MM.1S (cell line): ENCODE measurements at regions not wholly inside any gene's neighbourhood (a gene's known extent, or its start where the extent isn't known, plus 50 kb on each side); places are given as distances from the start of the nearest gene placed in this dataset.

ENCODE experiments used
- DNase-seq: peaks from one replicate; pipeline ENCODE4 v3.0.0-alpha.2; 2015
- H2AFZ ChIP-seq: fragments of 300-600 bp; sonication (generic); 2 replicates; pipeline ENCODE4 v1.6.0; 2016; ENCODE audit warnings: antibody characterized with exemption, low read length
- H3F3A ChIP-seq: fragments of 300-600 bp; sonication (generic); 2 replicates; pipeline ENCODE4 v1.6.1; 2016; ENCODE audit warnings: mild to moderate bottlenecking, antibody characterized with exemption, low read length, moderate library complexity, mixed read lengths; ENCODE audit not compliant: insufficient read depth
- H3K27ac ChIP-seq: fragments of 300-600 bp; sonication (generic); 2 replicates; pipeline ENCODE4 v1.5.1; 2016; ENCODE audit warnings: mild to moderate bottlenecking, low read length
- H3K27me3 ChIP-seq: fragments of 300-600 bp; sonication (generic); replicated peaks from 2 replicates; pipeline ENCODE4 v1.6.0; 2016; ENCODE audit warnings: low read length; ENCODE audit not compliant: insufficient read depth
- H3K36me3 ChIP-seq: fragments of 300-600 bp; sonication (generic); replicated peaks from 2 replicates; pipeline ENCODE4 v1.6.1; 2016; ENCODE audit warnings: mild to moderate bottlenecking, low read length, mixed read lengths; ENCODE audit not compliant: insufficient read depth
- H3K4me1 ChIP-seq: fragments of 300-600 bp; sonication (generic); 2 replicates; pipeline ENCODE4 v1.6.1; 2016; ENCODE audit warnings: low read length, mixed read lengths
- H3K4me2 ChIP-seq: fragments of 300-600 bp; sonication (generic); 2 replicates; pipeline ENCODE4 v1.6.0; 2016; ENCODE audit warnings: low read depth, low read length
- H3K4me3 ChIP-seq: fragments of 300-600 bp; sonication (generic); 2 replicates; pipeline ENCODE4 v1.5.1; 2016; ENCODE audit warnings: low read length, mixed read lengths
- H3K79me2 ChIP-seq: fragments of 300-600 bp; sonication (generic); 2 replicates; pipeline ENCODE4 v1.6.1; 2016; ENCODE audit warnings: mixed run types, low read length, mixed read lengths
- H3K9ac ChIP-seq: fragments of 300-600 bp; sonication (generic); 2 replicates; pipeline ENCODE4 v1.6.1; 2016; ENCODE audit warnings: low read length, mixed read lengths
- H3K9me2 ChIP-seq: fragments of 300-600 bp; sonication (generic); replicated peaks from 2 replicates; pipeline ENCODE4 v1.6.1; 2016; ENCODE audit warnings: mild to moderate bottlenecking, low read length, mixed read lengths; ENCODE audit not compliant: insufficient read depth
- H3K9me3 ChIP-seq: fragments of 300-600 bp; sonication (generic); replicated peaks from 2 replicates; pipeline ENCODE4 v1.6.1; 2016; ENCODE audit warnings: mild to moderate bottlenecking, low read length, mixed read lengths; ENCODE audit not compliant: insufficient read depth
- H4K20me1 ChIP-seq: fragments of 300-600 bp; sonication (generic); 2 replicates; pipeline ENCODE4 v1.6.1; 2016; ENCODE audit warnings: mild to moderate bottlenecking, low read length, moderate library complexity, mixed read lengths; ENCODE audit not compliant: insufficient read depth
- CTCF ChIP-seq: fragments of 300-600 bp; sonication (generic); IDR thresholded peaks from 2 replicates; pipeline ENCODE4 v1.5.1; 2016; ENCODE audit warnings: antibody characterized with exemption, low read length, mixed read lengths
- EZH2 ChIP-seq: fragments of 300-600 bp; sonication (generic); optimal IDR thresholded peaks from 2 replicates; pipeline ENCODE3; 2017; ENCODE audit warnings: low read depth, mild to moderate bottlenecking, antibody characterized with exemption, low read length, mixed read lengths
- EZH2phosphoT487 ChIP-seq: fragments of 300-600 bp; sonication (generic); IDR thresholded peaks from 2 replicates; pipeline ENCODE4 v1.6.1; 2018; ENCODE audit warnings: antibody characterized with exemption, low read length

DNA sequence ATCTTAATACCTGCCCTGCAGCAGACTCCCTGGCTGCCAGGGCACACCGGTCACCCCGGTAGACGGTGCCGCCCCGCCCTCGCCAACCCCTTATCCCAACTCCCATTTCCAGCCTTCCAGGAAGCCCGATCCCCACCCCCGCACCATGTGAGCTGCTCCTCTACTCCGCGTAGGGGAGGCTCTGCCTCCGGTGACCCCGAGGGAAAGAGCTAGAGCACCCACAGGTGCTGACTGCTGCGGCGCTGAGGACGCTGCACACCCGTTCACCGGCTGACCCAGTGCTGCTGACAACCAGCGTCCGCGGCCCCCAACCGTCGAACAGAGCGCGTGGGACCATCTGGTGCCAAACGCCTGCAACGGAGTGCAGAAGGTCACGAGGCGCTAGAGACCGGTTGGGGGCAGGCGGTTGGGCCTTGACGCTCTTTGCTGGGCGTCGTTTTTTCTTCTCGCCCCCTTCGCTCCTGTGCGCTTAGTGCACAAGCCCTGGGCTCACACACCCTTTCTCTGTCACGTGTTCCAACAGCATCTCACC lies 59.6 kb upstream of the ZNF599 start:
- Histone ChIP-seq H3F3A (no peaks in the 10 kb centered on the region), H3K4me2 (no peak overlapping the region), H3K9me2 (no peaks in the 10 kb centered on the region), H3K79me2 (no peaks in the 10 kb centered on the region), H3K36me3 (no peaks in the 10 kb centered on the region), H4K20me1 (no peaks in the 10 kb centered on the region), H3K9ac (no peak overlapping the region), H2AFZ (no peak overlapping the region), H3K4me3 (no peak overlapping the region), H3K9me3 (no peaks in the 10 kb centered on the region), H3K27me3 (peaks cover 18% of the 10 kb centered on the region; the same call in 1 of the 2 replicates), H3K4me1 (no peaks in the 10 kb centered on the region), H3K27ac (no peak overlapping the region)
- TF ChIP-seq CTCF (no peak), EZH2 (no peak), EZH2phosphoT487 (no peak)
- DNase-seq, result no peak

DNA sequence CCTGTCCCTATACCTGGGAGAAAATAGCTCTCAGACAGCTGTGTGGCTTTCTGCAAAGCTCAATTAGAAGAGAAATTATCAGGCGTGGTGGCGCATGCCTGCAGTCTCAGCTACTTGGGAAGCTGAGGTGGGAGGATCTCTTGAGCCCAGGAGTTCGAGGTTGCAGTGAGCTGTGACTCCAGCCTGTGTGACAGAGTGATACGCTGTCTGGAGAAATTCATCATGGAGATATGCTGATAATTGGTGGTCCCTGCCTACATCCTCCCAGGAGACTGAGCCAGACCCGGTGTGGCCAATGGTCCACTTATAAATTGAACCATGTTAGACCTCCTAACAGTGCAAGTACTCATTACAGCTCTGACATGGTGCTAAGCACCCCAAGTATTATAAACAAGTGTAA lies 58.7 kb upstream of the ZNF599 start:
- Histone ChIP-seq H3K79me2 (no peaks in the 10 kb centered on the region), H4K20me1 (no peaks in the 10 kb centered on the region), H3K4me3 (no peak overlapping the region), H3F3A (no peaks in the 10 kb centered on the region), H3K27ac (no peak overlapping the region), H3K27me3 (peaks cover 18% of the 10 kb centered on the region; the same call in 1 of the 2 replicates), H3K36me3 (no peaks in the 10 kb centered on the region), H3K4me2 (no peak overlapping the region), H3K9ac (no peak overlapping the region), H3K4me1 (no peaks in the 10 kb centered on the region), H3K9me3 (no peaks in the 10 kb centered on the region), H3K9me2 (no peaks in the 10 kb centered on the region), H2AFZ (no peak overlapping the region)
- no peak for DNase-seq
- TF ChIP-seq CTCF (no peak), EZH2phosphoT487 (no peak), EZH2 (no peak)

DNA sequence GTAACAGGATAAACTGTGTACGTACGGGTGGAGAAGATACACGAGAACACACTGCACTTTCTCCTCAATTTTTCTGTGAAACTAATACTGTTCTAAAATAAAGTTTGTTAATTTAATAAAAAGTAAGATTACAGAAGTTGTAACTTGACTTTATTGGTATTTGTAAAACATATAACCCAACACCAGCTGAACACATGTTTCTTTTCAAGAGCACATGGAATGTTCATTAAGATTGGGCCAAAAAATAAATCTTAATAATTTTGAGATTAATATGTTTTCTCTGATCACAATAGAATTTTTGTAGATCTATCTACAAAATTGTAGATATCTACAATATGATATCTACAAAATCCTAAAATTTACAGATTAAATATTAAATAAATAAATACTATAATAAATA lies 55.1 kb upstream of the ZNF599 start:
- Histone ChIP-seq H2AFZ (no peak overlapping the region), H3K27me3 (no peaks in the 10 kb centered on the region; the same call in 1 of the 2 replicates)
- TF ChIP-seq CTCF (no peak), EZH2 (no peak), EZH2phosphoT487 (no peak)

More for the DNA sequence above, 55.1 kb upstream of the ZNF599 start:
- no peaks in the 10 kb centered on the region for H3K9me2 ChIP-seq
- no peak overlapping the region for H3K9ac ChIP-seq
- no peaks in the 10 kb centered on the region for H3K9me3 ChIP-seq
- no peak overlapping the region for H3K27ac ChIP-seq
- no peak overlapping the region for H3K4me3 ChIP-seq
- H3K36me3 ChIP-seq, result no peaks in the 10 kb centered on the region
- H3K79me2 ChIP-seq, result no peaks in the 10 kb centered on the region
- DNase-seq, result no peak
- no peaks in the 10 kb centered on the region for H4K20me1 ChIP-seq
- H3K4me2 ChIP-seq, result no peak overlapping the region
- H3F3A ChIP-seq, result no peaks in the 10 kb centered on the region
- no peaks in the 10 kb centered on the region for H3K4me1 ChIP-seq
